WTC11 (cell line): ENCODE measurements at regions not wholly inside any gene's neighbourhood (a gene's known extent, or its start where the extent isn't known, plus 50 kb on each side); places are given as distances from the start of the nearest gene placed in this dataset.
"Not testable (repeated sequence)": the region's sequence is repeated elsewhere in the genome, so short reads cannot be mapped to it uniquely, and the experiment has no call there.

Experiments used
- AFF4 ChIP-seq: sonication (generic); formaldehyde crosslinking; IDR thresholded peaks from 2 replicates; pipeline ENCODE4 v1.8.1; 2023; ENCODE audit warnings: mild to moderate bottlenecking, missing genetic modification reagents, borderline replicate concordance
- CTCF ChIP-seq: fragments of 200-600 bp; IDR thresholded peaks from 2 replicates; pipeline ENCODE4 v1.8.0; 2022; ENCODE audit warnings: antibody characterized with exemption
- FOXJ3 ChIP-seq: sonication (generic); formaldehyde crosslinking; IDR thresholded peaks from 2 replicates; pipeline ENCODE4 v1.9.0; 2021; ENCODE audit warnings: missing genetic modification reagents, mild to moderate bottlenecking, borderline replicate concordance
- GRHL2 ChIP-seq: fragments of 250-450 bp; sonication (Bioruptor Pico); IDR thresholded peaks from 2 replicates; pipeline ENCODE4 v1.8.0; 2022; ENCODE audit warnings: mild to moderate bottlenecking, moderate library complexity; ENCODE audit not compliant: insufficient replicate concordance, severe bottlenecking
- NR2C2 ChIP-seq: sonication (generic); formaldehyde crosslinking; IDR thresholded peaks from 2 replicates; pipeline ENCODE4 v1.8.0; 2022; ENCODE audit warnings: mild to moderate bottlenecking, missing genetic modification reagents
- PRDM15 ChIP-seq: sonication (generic); formaldehyde crosslinking; IDR thresholded peaks from 2 replicates; pipeline ENCODE4 v1.8.0; 2022; ENCODE audit warnings: missing genetic modification reagents
- SP1 ChIP-seq: sonication (generic); formaldehyde crosslinking; conservative IDR thresholded peaks from 2 replicates; pipeline ENCODE4 v1.8.1; 2022; ENCODE audit warnings: missing genetic modification reagents

- not testable (repeated sequence) for TF ChIP-seq CTCF; PRDM15; NR2C2 (CRISPR knock-in tag); SP1 (CRISPR knock-in tag); FOXJ3 (CRISPR knock-in tag); AFF4 (CRISPR knock-in tag); GRHL2
Observed at GRCh38 chr9:126077656-126078055, 249.0 kb upstream of the MVB12B start.
